NCI-H187 (cell line): ENCODE measurements at regions not wholly inside any gene's neighbourhood (a gene's known extent, or its start where the extent isn't known, plus 50 kb on each side); places are given as distances from the start of the nearest gene placed in this dataset.

Source experiments
- DNase-seq, 2 experiments: peaks; one replicate each; lab custom pipeline; 2025; lab: John Stamatoyannopoulos, UW

- no peak for DNase-seq
Measured at GRCh38 chr12:27382924-27383323, 50.3 kb downstream of the BMAL2 start.

GRCh38 chr12:27383429-27384260, 51.0 kb downstream of the BMAL2 start:
- peak in 1 of 2 experiments; percentile 4 for DNase-seq

- DNase-seq: no peak
Measured at GRCh38 chr12:27384261-27384590, 51.6 kb downstream of the BMAL2 start.

GRCh38 chr12:27385766-27386564, 53.3 kb downstream of the BMAL2 start:
- no peak for DNase-seq

- DNase-seq: no peak
Measured at GRCh38 chr12:27387473-27387872, 54.8 kb downstream of the BMAL2 start.

GRCh38 chr12:27388650-27389049, 56.0 kb downstream of the BMAL2 start:
- DNase-seq: no peak

GRCh38 chr12:27394676-27395075, 51.9 kb upstream of the SMCO2 start:
- no peak for DNase-seq

GRCh38 chr12:27396216-27396815, 50.2 kb upstream of the SMCO2 start:
- DNase-seq: no peak
